ENCODE measurements at regions not wholly inside any gene's neighbourhood (a gene's known extent, or its start where the extent isn't known, plus 50 kb on each side); places are given as distances from the start of the nearest gene placed in this dataset.
"Not testable (repeated sequence)": the region's sequence is repeated elsewhere in the genome, so short reads cannot be mapped to it uniquely, and the experiment has no call there.

DNA sequence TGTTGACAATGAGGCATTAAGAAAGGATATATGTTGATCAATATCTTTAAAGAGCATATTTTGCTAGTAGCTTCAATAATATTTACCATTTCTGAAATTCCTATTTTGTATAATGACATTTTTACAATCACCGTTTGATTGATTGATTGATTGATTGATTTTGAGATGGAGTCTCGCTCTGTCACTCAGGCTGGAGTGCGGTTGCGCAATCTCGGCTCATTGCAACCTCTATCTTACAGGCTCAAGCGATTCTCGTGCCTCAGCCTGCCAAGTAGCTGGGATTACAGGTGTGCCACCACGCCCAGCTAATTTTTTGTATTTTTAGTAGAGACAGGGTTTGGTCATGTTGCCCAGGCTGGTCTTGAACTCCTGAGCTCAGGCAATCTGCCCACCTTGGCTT is 150.9 kb upstream of the TEX13D start:
- not testable (repeated sequence) for DNase-seq

DNA sequence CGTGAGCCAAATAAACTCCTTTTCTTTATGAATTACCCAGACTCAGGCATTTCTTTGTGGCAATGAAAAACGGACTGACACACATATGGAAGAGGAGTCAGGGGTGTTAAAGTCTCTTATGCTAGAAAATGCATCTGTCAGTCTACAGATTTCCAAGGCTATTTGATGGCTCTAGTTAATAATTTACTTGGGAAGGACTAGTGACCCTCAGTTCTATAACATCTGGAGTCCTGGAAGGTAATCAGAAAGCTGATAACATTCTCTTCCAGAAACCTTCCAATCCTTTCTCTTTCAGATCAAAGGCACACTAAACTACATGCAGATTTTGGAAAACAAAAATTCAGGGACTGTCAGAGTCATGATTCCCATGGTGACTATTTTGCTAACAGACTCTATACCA is 142.0 kb upstream of the TEX13D start:
- DNase-seq, result no peak

DNA sequence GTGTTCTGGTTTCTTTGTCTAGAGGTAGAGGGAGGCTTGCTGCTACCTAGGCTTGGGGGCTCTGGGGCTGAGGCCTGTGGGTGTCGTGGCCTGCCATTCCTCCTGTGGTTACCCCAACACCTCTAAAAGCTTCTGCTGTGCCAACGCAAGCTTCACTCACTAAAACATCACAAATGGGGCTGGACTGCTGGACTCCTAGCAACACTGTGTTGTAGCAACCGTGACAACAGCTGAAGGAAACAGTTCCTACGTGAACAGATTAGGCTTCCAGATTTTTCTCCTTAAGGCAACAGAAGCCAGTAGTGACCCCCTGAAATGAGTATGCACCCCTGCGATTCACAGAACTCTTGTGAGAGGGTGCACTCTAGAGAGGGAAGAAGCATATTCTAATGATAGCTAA is 138.3 kb upstream of the TEX13D start:
- no peak for DNase-seq

DNA sequence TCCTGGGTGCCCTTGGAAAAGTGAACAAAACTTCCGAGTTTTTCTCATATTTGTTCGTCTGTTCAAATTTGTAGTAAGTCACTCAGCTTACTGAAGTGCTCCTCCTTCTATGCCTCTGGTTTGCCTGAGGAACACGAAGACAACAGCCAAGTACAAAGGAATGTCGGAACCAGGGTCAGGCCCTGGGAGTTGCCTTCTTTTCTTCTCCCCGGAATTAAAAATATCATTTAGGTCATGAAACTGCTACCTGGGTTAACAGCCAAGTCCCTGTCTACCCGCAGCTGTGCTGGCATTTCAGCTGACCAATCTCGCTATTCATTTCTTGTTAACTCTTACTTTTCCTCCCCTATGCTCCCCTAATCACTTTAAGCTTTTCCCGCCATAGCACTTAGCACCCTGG is 137.6 kb upstream of the TEX13D start:
- DNase-seq, result no peak

DNA sequence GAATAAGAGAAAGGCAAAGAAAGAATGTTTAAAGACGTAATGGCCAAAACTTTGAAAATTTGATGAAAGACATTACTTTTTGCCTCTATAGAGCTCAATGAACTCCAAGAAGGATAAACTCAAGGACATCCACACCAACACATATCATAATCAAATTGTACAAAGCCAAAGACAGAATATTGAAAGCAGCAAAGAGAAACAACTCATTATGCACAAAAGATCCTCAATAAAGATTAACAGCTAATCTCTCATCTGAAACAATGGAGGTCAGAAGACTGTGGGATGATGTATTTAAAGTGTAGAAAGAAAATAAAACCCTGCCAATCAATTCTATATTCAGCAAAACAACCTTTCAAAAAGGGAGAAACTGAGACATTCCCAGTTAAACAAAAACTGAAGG is 129.1 kb upstream of the TEX13D start:
- DNase-seq, result no peak

DNA sequence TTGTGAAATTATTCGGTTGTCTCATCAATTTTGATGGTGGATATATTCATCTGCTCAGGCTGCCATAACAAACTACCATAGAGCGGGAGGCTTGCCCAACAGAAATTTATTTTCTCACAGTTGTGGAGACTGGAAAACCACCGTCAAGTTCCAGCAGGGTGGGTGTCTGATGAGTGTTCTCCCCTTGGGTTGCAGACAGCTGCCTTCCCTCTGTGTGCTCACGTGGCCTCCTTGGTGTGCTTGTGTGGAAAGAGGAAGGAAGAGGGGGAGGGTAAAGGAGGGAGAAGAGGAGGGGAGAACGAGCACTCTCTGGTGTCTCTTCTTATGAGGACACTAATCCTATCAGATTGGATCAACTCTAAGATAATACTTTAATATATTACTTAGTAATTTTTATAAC is 123.8 kb upstream of the TEX13D start:
- DNase-seq, result no peak

DNA sequence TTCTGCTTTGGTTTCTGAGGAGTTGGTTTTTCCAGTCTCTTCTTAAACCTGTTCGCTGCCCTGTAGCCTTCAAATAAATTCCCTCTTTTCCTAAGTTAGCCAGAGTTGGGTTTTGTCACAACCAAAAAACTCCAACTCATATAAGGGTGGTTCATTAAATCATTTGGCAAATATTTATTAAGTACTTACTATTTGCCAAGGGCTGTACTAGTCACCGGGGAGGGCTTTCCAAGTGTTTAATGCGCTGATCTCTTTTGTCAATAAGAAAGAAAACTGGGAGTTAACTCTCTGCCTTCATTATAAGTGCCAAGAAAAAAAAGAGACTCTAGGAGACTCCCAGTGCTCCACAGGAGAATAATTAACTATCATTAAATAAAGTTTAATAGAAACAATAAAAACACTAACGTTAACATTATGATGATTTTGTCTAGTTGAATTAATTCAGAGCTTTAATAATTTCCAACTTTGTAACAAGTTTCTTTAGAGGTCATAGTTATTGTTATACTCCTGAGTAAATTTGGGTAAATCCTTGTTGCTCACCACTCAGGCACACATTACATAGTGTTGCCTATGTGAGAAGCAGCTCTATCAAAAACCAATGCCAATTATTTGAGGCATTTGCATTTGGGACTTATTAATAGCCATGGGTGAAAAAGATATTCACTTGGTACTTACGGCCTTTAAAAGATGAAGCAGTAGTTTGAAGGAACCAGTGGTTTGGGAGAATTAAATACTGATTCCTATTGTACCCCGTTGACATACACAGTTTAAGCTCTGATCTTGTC is 122.5 kb upstream of the TEX13D start:
- no peak for DNase-seq

DNA sequence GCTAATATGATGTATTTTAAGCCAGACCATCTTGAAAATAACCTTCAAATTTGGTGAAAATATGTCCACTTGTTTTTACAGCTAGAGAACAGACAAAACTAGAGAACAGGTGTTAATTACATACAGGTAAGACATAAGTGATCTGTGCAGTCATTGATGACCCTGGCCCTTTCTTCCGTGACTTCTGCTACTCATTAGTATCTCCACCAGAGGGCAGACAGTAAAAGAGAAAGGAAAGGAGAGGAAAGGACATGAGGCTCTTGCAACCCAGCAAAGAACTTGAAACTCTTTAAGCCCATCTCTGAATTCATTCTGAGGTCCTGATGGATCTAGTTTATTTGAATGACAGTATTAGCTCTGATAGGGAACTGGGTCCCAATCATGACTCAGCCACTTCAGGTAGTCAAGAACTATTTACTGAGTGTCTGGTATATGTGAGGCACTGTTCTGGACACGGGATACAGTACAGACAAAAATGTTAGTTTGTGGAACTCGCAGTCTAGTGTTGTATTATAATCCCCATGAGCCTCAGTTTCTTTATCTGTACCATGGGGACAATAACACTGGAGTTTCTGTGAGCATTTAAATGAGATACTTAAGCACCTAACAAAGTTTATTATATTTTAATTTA is 121.0 kb upstream of the TEX13D start:
- DNase-seq, result no peak

DNA sequence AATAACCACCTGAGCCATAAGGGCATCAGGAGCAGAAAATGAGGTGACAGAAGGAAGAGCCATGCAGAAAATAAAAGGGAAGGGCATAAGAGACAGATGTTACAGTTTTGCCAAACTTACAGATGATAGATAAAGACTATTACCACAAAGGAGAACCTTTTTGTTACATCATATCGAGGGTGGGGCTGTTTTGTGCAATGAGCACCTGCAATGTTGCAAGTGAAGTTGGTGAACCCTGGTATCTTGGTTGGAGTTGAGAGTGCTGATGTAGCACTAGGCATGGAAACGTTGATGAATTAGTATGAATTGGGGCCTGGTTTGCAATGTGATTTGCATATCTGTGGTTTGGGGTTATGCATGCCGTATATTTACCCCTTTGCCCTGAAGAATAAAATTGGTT is 119.8 kb upstream of the TEX13D start:
- no peak for DNase-seq

DNA sequence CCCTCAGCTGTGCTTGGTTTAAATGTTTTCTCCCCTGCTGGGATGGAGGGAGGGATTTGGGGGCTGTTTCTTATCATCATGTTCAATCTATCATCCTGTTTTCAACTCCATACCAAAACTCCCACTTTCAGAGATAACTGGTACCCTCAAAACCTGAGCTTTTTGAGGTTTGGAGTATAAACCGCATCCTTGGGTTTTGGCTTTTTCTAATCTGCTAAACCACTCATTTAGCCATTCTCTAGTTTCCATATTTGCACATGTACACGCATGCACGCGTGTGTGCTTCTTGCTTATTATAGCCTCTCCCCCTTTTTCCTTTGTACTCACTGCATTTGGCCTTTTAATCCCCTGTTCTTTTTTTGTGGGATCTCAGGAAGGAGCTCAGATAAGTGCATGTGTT is 116.7 kb upstream of the TEX13D start:
- no peak for DNase-seq

DNA sequence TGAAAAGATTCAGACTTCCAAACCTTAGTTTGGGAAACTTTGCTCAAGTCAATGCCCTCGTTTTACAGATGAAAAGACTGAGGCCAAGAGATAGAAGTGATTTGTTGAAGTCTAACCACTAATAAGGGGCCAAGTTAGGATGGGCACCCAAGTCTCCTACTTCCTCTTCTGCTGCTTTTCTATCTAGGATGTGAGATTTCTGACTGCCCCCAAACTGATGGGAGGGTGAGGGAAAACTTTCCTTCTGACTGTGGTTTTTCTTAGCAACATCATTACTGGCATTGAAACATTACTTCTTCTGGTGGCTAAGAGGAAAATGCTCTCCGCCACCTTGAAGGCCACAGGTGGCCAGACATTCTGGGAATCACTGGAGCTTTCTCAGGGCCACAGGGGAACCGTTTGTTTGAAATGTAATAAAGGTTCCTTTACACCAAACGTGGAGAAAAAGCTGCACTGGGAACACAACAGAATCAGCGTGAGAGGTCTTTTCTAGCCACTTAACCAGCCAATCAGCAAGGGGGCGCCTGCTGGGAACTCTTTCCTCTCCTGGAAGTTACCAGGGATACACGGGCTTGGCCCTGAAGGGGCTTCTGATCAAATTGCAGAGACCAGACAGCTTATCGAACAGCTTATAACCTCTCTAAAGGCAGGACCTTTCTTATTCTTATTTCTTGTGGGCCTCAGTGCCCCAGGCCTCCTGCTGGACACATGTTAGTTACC is 115.9 kb upstream of the TEX13D start:
- DNase-seq, result no peak

DNA sequence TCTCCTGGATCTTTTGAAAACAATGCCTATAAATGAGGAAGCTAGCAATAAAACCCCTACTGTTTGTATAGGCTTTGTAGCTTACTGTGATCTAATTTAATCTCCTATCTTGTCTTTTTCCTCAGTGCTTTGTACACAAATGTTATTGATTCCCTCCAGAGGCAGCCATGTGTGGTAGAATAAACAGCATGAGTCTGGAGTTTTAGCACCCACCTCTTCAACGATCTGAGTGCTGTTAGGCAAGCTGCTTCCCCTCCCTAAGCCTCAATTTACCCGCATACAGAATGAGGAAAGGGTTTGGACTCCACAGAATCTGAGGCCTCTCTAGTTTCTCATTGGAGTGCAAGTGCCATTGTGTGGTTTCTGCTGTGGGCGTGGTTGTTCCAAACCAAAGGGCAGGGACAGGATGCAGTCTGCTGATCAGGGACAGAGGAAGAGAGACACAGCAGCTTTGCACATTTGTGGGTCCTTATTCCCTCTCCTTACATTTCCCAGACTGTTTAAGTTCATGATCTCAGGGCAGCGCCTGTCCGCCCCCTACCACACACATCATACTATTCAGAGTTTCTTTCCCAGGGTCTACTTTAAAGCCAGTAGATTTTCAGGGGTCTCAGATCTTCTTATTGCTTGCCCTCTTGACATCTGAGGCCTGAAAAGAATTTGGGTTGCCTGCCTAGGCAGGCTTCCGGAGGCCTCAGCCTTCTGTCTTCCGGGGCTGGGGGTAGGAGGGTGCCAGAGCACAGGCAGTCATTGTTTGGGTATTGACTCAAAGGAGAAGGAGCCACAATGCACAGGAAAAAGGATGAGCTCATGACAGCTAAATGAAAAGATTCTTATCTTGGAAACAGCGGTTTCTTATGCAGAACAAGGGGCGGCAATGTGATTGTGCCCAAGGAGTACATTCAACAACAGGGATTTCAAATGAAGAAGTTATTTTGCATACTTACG is 114.9 kb upstream of the TEX13D start:
- peak; percentile 72 for DNase-seq

DNA sequence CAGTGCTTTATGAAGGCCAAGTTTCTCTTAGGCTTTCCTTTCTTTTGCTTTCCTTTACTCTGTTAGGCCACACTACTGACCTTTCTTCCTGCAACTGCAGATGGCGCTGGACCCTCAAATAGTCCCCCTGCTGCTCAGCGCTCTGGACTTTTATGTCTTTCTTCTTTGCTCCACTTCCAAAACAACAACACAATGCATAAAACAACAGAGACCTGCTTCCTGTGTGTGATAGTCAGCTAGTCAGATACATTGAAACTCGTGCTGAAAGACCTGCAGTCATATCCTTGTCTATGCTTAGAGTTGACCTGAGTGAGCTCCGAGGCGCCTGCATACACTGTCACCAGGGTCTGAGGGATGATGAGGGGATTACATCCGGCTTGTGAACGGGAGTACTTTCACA is 108.9 kb upstream of the TEX13D start:
- no peak for DNase-seq

DNA sequence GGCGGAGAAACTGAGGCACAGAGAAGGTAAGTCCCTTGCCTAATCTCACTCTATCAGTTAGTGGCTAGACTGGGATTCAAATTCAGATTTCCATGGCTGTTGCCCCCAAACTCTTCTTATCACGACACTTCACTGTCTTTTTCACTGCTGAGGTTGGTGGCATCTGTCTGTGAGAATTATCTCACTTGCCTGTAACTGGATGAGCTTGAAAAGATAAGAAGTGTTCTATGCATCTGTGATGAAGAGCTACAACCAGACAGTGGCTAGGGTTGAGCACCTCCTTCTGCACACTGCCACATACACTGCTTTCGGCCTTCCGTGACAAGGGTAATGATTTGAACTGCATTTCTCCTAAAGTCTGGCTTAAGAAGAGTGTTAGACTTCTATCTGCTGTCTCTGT is 107.9 kb upstream of the TEX13D start:
- DNase-seq, result no peak

DNA sequence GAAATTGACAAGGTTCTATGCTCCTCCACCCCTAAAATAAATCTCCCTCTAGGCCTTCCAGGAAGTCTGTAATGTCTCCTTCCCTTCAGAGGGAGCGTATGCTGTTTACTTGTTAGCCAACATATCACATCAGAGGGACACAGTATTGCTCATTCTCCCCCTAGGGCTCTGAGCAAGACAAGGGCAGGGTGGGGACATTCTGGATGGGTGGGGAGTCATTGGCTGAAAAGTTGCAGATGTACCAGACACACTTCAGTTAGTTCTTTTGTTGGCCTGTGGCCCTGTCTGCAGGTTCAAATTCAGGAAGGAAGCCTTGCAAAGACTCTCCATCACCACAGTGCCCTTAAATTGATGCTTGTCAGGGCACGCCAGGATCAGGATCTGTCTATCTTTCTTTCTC is 106.3 kb upstream of the TEX13D start:
- DNase-seq, result no peak

DNA sequence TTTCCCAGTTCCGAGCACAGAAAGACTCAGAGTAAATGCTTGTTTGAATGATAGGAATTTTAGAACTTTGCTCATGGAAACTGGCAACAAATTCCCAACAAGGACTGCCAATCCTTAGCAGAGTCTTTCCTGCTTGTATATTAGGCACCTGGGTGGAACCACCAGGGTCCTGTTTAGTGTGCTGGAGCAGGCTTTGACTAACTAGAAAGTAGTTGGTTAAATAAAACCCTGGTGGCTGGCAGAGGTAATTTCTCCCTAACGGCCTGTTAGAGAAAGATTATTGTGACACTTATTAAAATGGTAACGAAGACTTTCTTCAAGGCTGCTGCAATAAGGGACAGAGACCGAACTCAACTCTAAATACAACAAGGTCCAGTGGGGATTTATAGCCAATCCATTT is 103.6 kb upstream of the TEX13D start:
- no peak for DNase-seq

DNA sequence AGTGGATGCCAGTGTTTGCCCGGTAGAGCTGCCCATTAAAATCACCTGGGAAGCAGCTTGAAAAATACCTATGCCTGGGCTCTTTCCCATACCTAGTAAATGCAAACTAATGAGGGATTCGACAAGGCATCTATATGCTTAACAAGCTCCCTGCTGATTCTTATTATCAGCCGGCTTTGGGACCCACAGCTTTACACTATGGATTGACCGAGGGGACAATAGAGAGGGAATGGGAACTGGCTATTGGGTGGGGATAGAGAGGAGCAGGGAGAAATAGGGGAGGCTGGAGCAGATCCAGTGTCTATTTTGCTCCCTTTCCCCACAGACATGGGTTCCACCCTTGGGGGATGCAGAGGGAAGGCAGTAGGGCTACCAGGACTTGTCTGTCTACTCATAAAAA is 103.1 kb upstream of the TEX13D start:
- DNase-seq, result no peak

DNA sequence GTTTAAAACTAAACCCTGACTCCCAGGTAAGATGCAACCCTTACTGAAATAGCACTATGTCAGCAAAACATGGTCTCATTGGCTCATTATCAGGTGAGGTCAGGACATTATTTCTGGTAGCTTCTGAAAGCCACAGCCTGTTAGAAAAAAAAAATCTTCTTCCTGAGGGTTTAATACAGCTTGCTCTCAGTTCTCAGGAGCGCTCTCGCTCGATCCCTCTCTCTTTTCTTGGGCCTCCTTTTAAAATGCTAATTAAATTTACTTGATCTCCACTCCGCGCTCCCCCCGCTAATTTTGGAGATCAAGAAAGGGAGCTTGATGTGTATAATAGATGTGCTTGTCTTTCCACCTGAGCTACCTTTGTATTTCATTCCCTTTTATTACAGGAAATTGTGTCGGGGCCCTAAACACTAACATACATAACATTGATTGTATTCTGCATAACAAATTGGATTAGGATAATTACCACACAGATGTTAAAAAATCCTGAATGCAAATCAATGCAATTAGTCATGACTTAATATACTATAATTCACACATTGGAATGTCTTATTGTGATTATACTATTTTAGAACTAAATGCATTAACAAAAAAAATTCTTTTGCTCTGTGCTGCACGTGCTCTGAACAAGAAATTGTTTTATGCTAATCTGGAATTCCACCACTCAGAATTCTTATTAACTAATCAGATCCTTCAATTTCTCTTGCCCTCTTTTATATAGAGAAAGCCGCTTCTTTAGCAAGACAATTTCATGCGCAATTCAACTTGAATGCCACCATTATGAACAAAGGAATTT is 101.6 kb upstream of the TEX13D start:
- DNase-seq, result no peak

DNA sequence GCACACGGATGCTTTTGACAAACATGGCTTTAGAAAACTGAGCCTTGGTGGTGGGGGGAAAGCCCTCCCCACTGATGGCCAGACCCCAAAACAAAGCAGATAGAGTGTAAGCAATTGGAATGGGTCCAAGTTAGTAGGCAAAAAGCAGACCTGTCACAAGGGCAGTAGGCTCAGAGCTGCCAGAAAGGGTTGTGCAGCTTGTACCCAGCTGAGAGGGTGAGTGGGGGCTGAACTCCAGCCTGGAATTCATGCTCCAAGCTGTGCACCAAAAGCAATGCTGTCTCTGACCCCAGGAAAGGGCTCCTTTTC is 101.1 kb upstream of the TEX13D start:
- DNase-seq, result no peak

DNA sequence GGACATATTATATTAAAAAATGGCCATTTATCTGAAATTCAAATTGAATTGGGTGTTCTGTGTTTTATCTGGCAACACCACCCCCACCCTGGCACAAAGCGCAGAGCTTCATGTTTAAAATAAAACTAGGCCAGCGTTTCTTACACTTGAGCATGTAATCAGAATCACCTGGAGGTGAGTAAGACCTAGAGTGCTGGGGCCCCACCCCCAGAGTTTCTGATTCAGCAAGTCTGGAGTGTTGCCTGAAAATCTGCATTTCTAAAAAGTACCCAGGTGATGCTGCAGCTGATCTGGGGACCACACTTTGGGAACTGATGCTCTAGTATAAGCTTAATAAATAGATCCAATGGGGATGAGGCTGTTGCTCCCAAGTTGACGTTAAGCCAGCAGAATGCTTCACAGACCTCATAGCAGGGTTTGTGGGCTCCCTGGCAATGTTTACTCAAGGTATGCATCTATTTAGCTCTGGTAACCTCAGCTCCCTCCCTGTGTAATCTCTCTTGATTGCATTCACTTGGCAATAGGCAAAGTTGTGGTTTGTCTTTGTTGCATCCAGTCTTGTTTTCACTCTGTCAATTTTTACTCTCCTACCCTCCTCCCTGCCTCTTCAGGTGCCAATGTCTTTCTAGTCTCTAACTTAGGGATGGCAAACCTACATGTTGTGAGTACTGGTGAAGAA is 99.8 kb upstream of the TEX13D start:
- DNase-seq, result no peak

DNA sequence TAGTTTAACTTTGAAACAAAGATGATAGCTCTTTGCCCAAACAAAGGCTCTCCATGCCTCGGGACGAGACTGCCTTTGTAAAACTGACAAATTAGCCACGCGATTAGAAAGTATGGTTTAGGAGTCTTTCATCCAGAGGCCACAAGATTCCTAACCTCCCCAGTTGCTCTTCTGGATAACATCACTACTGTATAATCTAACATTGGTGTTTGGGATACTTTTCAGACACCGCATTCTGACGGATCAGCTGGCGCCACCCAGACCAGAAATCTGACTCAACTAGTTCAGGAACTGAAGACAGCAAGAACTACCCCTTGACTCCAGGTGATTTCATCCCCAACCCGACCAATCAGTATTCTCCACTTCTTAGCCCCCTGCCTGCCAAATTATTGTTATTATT is 98.1 kb upstream of the TEX13D start:
- no peak for DNase-seq

DNA sequence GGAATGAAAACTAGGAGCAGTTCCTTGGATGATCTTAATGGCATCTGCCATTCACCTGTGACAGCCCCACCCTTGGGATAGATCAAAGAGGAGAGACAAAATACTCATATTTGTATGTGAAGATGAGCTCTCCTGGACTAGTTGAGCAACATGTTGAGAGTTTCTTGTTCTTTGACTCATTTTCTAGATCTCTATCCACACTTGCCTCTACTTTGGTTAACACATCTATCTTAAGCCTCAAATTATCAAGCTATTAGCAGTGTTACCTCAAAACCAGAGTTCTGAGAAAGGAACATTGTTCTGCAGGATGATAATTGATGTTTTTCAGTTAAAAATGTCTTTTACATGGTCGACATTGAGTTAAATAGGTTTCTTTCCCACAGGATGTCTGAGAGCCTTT is 94.2 kb upstream of the TEX13D start:
- no peak for DNase-seq

Measured in activated CD8-positive, alpha-beta memory T cell treated with anti-CD3 and anti-CD28 coated beads for 24 hours (primary cell).